ENCODE measurements at regions not wholly inside any gene's neighbourhood (a gene's known extent, or its start where the extent isn't known, plus 50 kb on each side); places are given as distances from the start of the nearest gene placed in this dataset.

DNA sequence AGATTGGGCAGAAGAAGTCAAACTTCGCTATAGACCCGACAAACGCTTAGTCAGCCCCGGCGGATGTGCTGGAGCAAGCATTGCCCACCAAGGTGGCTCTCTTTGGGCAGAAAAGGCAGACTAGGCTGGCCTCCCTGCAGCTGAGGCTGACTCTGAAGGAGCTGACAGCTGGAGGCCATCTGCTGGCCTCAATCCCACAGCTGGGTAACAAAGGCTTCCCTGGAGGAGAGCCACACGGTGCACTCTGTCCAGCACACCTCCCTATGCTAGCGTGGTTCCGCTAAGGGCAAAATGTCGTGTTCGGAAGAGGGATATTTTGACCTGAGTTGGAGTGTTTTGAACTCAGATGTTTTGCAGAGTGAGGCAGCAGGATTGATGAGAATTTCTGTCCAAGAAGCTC is 103.5 kb upstream of the PTCH1 start:
- TF ChIP-seq, protein P1, sequence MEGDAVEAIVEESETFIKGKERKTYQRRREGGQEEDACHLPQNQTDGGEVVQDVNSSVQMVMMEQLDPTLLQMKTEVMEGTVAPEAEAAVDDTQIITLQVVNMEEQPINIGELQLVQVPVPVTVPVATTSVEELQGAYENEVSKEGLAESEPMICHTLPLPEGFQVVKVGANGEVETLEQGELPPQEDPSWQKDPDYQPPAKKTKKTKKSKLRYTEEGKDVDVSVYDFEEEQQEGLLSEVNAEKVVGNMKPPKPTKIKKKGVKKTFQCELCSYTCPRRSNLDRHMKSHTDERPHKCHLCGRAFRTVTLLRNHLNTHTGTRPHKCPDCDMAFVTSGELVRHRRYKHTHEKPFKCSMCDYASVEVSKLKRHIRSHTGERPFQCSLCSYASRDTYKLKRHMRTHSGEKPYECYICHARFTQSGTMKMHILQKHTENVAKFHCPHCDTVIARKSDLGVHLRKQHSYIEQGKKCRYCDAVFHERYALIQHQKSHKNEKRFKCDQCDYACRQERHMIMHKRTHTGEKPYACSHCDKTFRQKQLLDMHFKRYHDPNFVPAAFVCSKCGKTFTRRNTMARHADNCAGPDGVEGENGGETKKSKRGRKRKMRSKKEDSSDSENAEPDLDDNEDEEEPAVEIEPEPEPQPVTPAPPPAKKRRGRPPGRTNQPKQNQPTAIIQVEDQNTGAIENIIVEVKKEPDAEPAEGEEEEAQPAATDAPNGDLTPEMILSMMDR (IDR thresholded peaks at IDR 0.05), result no peak
- no peak for TF ChIP-seq POLR2A (IDR thresholded peaks at IDR 0.05)

All from right lobe of liver (tissue), 4 donors.